A673 (cell line): ENCODE measurements at regions not wholly inside any gene's neighbourhood (a gene's known extent, or its start where the extent isn't known, plus 50 kb on each side); places are given as distances from the start of the nearest gene placed in this dataset.

Source experiments
- BruUV-seq: library from RNA; stranded (reverse); fragments of 400-500 nt; replicated peaks from 2 replicates; lab custom pipeline; 2021; lab: Mats Ljungman, UMichigan
- CTCF ChIA-PET: fragments of 300-600 bp; sonication (Branson Sonifier 250); formaldehyde crosslinking; loops from one replicate; lab custom pipeline; 2022; ENCODE audit warnings: antibody characterized with exemption; lab: Charles Lee
- POLR2A ChIA-PET: fragments of 300-600 bp; sonication (Branson Sonifier 250); formaldehyde crosslinking; loops from one replicate; lab custom pipeline; 2022; ENCODE audit warnings: antibody characterized with exemption; ENCODE audit not compliant: low non-redundant PET; lab: Charles Lee
- DNase-seq: peaks from one replicate; pipeline ENCODE4 v3.0.0-alpha.2; 2015; ENCODE audit warnings: low spot score
- H3K27ac ChIP-seq: fragments of 200-600 bp; sonication (generic); 2 replicates; pipeline ENCODE4 v1.5.1; 2016; ENCODE audit warnings: mixed run types, low read depth, mild to moderate bottlenecking, mixed read lengths, antibody characterized with exemption, low read length; ENCODE audit not compliant: poor library complexity, severe bottlenecking
- H3K27me3 ChIP-seq: fragments of 200-600 bp; sonication (generic); replicated peaks from 2 replicates; pipeline ENCODE4 v1.6.1; 2017; ENCODE audit warnings: mixed run types, low read depth, mild to moderate bottlenecking, mixed read lengths, antibody characterized with exemption, low read length; ENCODE audit not compliant: insufficient read depth, poor library complexity
- H3K36me3 ChIP-seq: fragments of 200-600 bp; sonication (generic); 2 replicates; pipeline ENCODE4 v1.6.1; 2016; ENCODE audit warnings: mixed run types, mild to moderate bottlenecking, mixed read lengths, antibody characterized with exemption, low read length; ENCODE audit not compliant: insufficient read depth, poor library complexity, severe bottlenecking
- H3K4me1 ChIP-seq: fragments of 200-600 bp; sonication (generic); 2 replicates; pipeline ENCODE4 v1.6.1; 2017; ENCODE audit warnings: mixed run types, mild to moderate bottlenecking, mixed read lengths, antibody characterized with exemption, low read length; ENCODE audit not compliant: insufficient read depth, poor library complexity, severe bottlenecking
- H3K4me3 ChIP-seq: fragments of 200-600 bp; sonication (generic); 2 replicates; pipeline ENCODE4 v1.5.1; 2016; ENCODE audit warnings: low read depth, mixed run types, mild to moderate bottlenecking, mixed read lengths, low read length; ENCODE audit not compliant: poor library complexity, severe bottlenecking
- H3K9me3 ChIP-seq: fragments of 200-600 bp; sonication (generic); 2 replicates; pipeline ENCODE4 v1.6.1; 2016; ENCODE audit warnings: mixed run types, low read depth, mild to moderate bottlenecking, mixed read lengths, antibody characterized with exemption, low read length; ENCODE audit not compliant: poor library complexity, severe bottlenecking
- CTCF ChIP-seq: fragments of 300-800, 200-600 bp; sonication (generic); conservative IDR thresholded peaks from 2 replicates; pipeline ENCODE4 v1.5.1; 2017; ENCODE audit warnings: low read depth, mild to moderate bottlenecking, antibody characterized with exemption, low read length, moderate library complexity, mixed read lengths
- EZH2 ChIP-seq: fragments of 200-600 bp; sonication (generic); IDR thresholded peaks from 2 replicates; pipeline ENCODE4 v1.6.1; 2017; ENCODE audit warnings: borderline replicate concordance, low read depth, mild to moderate bottlenecking, mixed read lengths, antibody characterized with exemption, low read length; ENCODE audit not compliant: poor library complexity, severe bottlenecking
- intact Hi-C: fragments of 100-400 bp; cut with micrococcal nuclease; formaldehyde crosslinking; loops from one replicate; pipeline ENCODE4 v1.10.0; 2022; ENCODE audit not compliant: unreplicated experiment

DNA sequence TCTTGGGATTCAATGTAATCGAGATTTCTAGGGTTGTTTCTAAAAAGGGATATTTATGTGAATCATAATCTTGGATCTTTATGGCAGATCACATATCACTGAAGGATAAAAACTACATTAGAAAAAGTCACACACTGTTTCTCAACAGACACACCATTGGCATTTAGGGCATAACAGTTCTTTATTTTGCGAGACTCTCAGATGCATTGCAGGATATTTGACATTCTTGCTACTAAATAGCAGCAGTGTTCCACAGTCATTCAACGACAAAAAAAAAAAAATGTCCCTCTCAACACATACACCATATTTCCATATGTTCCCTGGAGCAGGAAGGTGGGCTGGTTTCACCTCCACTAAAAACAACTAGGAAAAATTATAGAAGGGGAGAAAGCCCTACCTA, 243.4 kb upstream of the PCDH18 start:
- ChIA-PET POLR2A (no interaction called here), CTCF (no interaction called here)
- TF ChIP-seq CTCF (no peak), EZH2 (no peak)
- Histone ChIP-seq H3K36me3 (no peaks in the 10 kb centered on the region), H3K27me3 (no peaks in the 10 kb centered on the region), H3K4me1 (peaks cover 4% of the 10 kb centered on the region), H3K27ac (no peak overlapping the region), H3K9me3 (no peaks in the 10 kb centered on the region), H3K4me3 (no peak overlapping the region)
- no TSS peak for BruUV-seq
- intact Hi-C loops = no loop called here
- no peak for DNase-seq

GRCh38 chr4:137774501-137774900, 242.2 kb upstream of the PCDH18 start:
- H3K9me3 ChIP-seq = no peaks in the 10 kb centered on the region
- no peak overlapping the region for H3K27ac ChIP-seq
- H3K4me1 ChIP-seq = peaks cover 4% of the 10 kb centered on the region
- no peaks in the 10 kb centered on the region for H3K27me3 ChIP-seq
- no TSS peak for BruUV-seq
- CTCF ChIA-PET = no interaction called here
- DNase-seq = no peak
- H3K4me3 ChIP-seq = no peak overlapping the region
- TF ChIP-seq EZH2 = no peak
- no peak for TF ChIP-seq CTCF
- no peaks in the 10 kb centered on the region for H3K36me3 ChIP-seq
- POLR2A ChIA-PET = no interaction called here
- intact Hi-C loops = no loop called here

DNA sequence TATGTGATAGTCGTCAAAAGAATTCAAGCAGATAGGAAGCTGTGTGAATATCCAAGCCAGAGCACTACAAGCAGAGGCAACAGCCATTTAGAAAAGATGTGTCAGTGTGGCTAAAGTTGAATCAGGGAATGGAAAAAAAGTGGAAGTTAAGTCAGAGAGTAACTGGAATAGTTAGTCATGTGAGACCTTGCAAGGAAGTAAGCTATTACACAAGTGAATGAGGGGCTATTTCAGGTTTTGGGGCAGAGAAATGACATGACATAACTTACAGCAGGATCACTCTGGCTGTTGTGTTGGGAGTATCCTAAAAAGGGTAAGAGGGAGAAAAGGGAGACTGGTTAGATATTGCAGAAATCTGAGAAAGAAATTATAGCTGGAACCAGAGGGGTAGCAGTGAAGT, 236.6 kb upstream of the PCDH18 start:
- peaks cover 4% of the 10 kb centered on the region for H3K4me1 ChIP-seq
- H3K27ac ChIP-seq = no peak overlapping the region
- TF ChIP-seq CTCF = no peak
- no peak for TF ChIP-seq EZH2
- ChIA-PET CTCF (interaction anchor here (0.6 kb wide), 1 partner anchor 1171 kb away, joined by 4 read pairs; no protein-coding TSS in a partner anchor), POLR2A (no interaction called here)
- intact Hi-C loops = no loop called here
- no peak overlapping the region for H3K4me3 ChIP-seq
- no peaks in the 10 kb centered on the region for H3K36me3 ChIP-seq
- no TSS peak for BruUV-seq
- no peak for DNase-seq
- H3K9me3 ChIP-seq = no peaks in the 10 kb centered on the region
- no peaks in the 10 kb centered on the region for H3K27me3 ChIP-seq
